ENCODE measurements at regions not wholly inside any gene's neighbourhood (a gene's known extent, or its start where the extent isn't known, plus 50 kb on each side); places are given as distances from the start of the nearest gene placed in this dataset.

- TF ChIP-seq, protein P1, sequence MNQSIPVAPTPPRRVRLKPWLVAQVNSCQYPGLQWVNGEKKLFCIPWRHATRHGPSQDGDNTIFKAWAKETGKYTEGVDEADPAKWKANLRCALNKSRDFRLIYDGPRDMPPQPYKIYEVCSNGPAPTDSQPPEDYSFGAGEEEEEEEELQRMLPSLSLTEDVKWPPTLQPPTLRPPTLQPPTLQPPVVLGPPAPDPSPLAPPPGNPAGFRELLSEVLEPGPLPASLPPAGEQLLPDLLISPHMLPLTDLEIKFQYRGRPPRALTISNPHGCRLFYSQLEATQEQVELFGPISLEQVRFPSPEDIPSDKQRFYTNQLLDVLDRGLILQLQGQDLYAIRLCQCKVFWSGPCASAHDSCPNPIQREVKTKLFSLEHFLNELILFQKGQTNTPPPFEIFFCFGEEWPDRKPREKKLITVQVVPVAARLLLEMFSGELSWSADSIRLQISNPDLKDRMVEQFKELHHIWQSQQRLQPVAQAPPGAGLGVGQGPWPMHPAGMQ (IDR thresholded peaks at IDR 0.05; ENCODE audit: borderline replicate concordance), result no peak
- TF ChIP-seq GABPA (IDR thresholded peaks at IDR 0.05; ENCODE audit: low read depth), result no peak
- no peak for TF ChIP-seq ATF7 (IDR thresholded peaks at IDR 0.05; ENCODE audit: low read depth)
- no peak for TF ChIP-seq PML (IDR thresholded peaks at IDR 0.05; ENCODE audit: low read length)
- TF ChIP-seq MEF2A (IDR thresholded peaks at IDR 0.05; ENCODE audit: insufficient read depth, low read depth, low read length), result no peak
Measured at GRCh38 chr13:75102001-75102716, 379.8 kb downstream of the TBC1D4 start (continued).

- Histone ChIP-seq H3K9ac (ENCODE audit: control insufficient read depth, insufficient read depth, low read length) (no peak overlapping the region), H3K4me1 (ENCODE audit: control insufficient read depth, insufficient read depth, low read length) (no peaks in the 10 kb centered on the region), H3K36me3 (ENCODE audit: control insufficient read depth in 2 of 2, insufficient read depth in 2 of 2, low read length in 1 of 2) (no peaks in the 10 kb centered on the region), H3K79me2 (ENCODE audit: control insufficient read depth, insufficient read depth, low read length) (no peaks in the 10 kb centered on the region), H2AFZ (ENCODE audit: control insufficient read depth, low read depth, low read length) (no peak overlapping the region), H3K27me3 (replicated peaks in 1 of 2; ENCODE audit: control insufficient read depth in 2 of 2, insufficient read depth in 2 of 2, low read length in 1 of 2) (no peaks in the 10 kb centered on the region), H3K27ac (ENCODE audit: control insufficient read depth, insufficient read depth) (no peak overlapping the region), H3K9me3 (replicated peaks; ENCODE audit: control insufficient read depth, insufficient read depth, low read length) (no peaks in the 10 kb centered on the region), H3K4me2 (ENCODE audit: control insufficient read depth, insufficient read depth) (no peak overlapping the region), H3K4me3 (no peak overlapping the region), H4K20me1 (ENCODE audit: control insufficient read depth, insufficient read depth) (no peaks in the 10 kb centered on the region)
- no peak for ATAC-seq
- intact Hi-C loops (cut with micrococcal nuclease; ENCODE audit: unreplicated experiment) (no loop called here), in situ Hi-C loops (cut with MboI) (no loop called here)
- no peak for FAIRE-seq
- DNase-seq (ENCODE audit: low read depth, low spot score), result no peak
- ChIA-PET RAD21 (ENCODE audit: unreplicated experiment) (interaction anchor here (0.7 kb wide), 1 partner anchor 10 kb away, joined by 5 read pairs; no protein-coding TSS in a partner anchor), SMC1A (ENCODE audit: uncharacterized antibody, unreplicated experiment) (interaction anchor here (1.2 to 1.5 kb wide), 2 partner anchors 10 kb away, joined by 3 to 5 read pairs; no protein-coding TSS in a partner anchor), POLR2A (no interaction called here), CTCF (no interaction called here)
- WGBS (ENCODE audit: insufficient coverage, insufficient replicate concordance, low lambda C conversion rate, missing lambda C conversion rate), result 93% methylated on average over 1 of the region's 1 CpG
- no TSS peak for BruUV-seq (replicated peaks)
- TF ChIP-seq CREB1 (IDR thresholded peaks at IDR 0.05; ENCODE audit: low read depth) (no peak), RELA (IDR thresholded peaks at IDR 0.05; ENCODE audit: borderline replicate concordance, partially characterized antibody) (no peak), USF2 (IDR thresholded peaks at IDR 0.05; ENCODE audit: borderline replicate concordance, low read depth, low read length) (no peak), ATF3 (IDR thresholded peaks at IDR 0.05; ENCODE audit: borderline replicate concordance, extremely low read depth, low read depth, low read length) (no peak), POLR2A (IDR thresholded peaks at IDR 0.05; ENCODE audit: low read depth, low read length) (no peak), FOXM1 (IDR thresholded peaks at IDR 0.05; ENCODE audit: low read depth, low read length) (no peak), ZNF217 (IDR thresholded peaks at IDR 0.05) (no peak), CEBPB (IDR thresholded peaks at IDR 0.05; ENCODE audit: borderline replicate concordance in 1 of 2, low read depth in 2 of 2, low read length in 2 of 2) (no peak), KLF5 (IDR thresholded peaks at IDR 0.05; ENCODE audit: partially characterized antibody) (no peak), YBX1 (IDR thresholded peaks at IDR 0.05) (no peak), SREBF2 (IDR thresholded peaks at IDR 0.05; ENCODE audit: low read length) (no peak), NR2C1 (IDR thresholded peaks at IDR 0.05) (no peak), SUZ12 (IDR thresholded peaks at IDR 0.05; ENCODE audit: unreplicated experiment) (no peak)
- TF ChIP-seq, protein P2, sequence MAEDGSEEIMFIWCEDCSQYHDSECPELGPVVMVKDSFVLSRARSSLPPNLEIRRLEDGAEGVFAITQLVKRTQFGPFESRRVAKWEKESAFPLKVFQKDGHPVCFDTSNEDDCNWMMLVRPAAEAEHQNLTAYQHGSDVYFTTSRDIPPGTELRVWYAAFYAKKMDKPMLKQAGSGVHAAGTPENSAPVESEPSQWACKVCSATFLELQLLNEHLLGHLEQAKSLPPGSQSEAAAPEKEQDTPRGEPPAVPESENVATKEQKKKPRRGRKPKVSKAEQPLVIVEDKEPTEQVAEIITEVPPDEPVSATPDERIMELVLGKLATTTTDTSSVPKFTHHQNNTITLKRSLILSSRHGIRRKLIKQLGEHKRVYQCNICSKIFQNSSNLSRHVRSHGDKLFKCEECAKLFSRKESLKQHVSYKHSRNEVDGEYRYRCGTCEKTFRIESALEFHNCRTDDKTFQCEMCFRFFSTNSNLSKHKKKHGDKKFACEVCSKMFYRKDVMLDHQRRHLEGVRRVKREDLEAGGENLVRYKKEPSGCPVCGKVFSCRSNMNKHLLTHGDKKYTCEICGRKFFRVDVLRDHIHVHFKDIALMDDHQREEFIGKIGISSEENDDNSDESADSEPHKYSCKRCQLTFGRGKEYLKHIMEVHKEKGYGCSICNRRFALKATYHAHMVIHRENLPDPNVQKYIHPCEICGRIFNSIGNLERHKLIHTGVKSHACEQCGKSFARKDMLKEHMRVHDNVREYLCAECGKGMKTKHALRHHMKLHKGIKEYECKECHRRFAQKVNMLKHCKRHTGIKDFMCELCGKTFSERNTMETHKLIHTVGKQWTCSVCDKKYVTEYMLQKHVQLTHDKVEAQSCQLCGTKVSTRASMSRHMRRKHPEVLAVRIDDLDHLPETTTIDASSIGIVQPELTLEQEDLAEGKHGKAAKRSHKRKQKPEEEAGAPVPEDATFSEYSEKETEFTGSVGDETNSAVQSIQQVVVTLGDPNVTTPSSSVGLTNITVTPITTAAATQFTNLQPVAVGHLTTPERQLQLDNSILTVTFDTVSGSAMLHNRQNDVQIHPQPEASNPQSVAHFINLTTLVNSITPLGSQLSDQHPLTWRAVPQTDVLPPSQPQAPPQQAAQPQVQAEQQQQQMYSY (CRISPR knock-in tag; IDR thresholded peaks at IDR 0.05), result no peak
Measured at GRCh38 chr13:75101348-75101747, 380.6 kb downstream of the TBC1D4 start.
